ENCODE measurements at regions not wholly inside any gene's neighbourhood (a gene's known extent, or its start where the extent isn't known, plus 50 kb on each side); places are given as distances from the start of the nearest gene placed in this dataset.

DNA sequence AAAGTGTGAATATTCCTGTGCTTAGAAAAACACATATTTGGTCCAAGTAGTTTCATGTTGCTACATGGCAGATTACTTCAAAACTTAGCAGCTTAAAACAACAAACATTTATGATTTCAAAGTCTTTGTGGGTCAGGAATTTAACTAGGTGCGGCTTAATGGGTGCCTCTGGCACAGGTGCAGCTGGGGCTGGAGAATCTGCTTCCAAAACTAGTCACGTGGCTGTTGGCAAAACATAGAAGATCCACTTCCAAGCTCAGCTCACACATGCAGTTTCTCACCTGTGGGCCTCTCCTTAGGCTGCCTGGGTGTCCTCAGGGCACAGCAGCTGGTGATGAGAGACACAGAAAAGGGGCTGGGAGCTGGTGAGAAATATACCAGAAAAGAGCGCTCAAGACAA is 263.4 kb downstream of the TTLL7 start:
- Histone ChIP-seq H3K9ac (ENCODE audit: low read length in 2 of 2) (no peak overlapping the region), H3K4me1 (ENCODE audit: control insufficient read depth, insufficient read depth, low read length) (no peaks in the 10 kb centered on the region), H3K4me3 (ENCODE audit: low read length in 2 of 2) (no peak overlapping the region), H3K36me3 (ENCODE audit: control insufficient read depth in 2 of 2, insufficient read depth in 2 of 2, low read length in 2 of 2) (no peaks in the 10 kb centered on the region), H3K27me3 (ENCODE audit: control insufficient read depth in 1 of 2, insufficient read depth in 2 of 2, low read length in 2 of 2) (no peaks in the 10 kb centered on the region), H3K9me3 (ENCODE audit: control insufficient read depth in 2 of 2, low read length in 2 of 2) (no peaks in the 10 kb centered on the region), H3K27ac (ENCODE audit: low read length) (no peak overlapping the region)

DNA sequence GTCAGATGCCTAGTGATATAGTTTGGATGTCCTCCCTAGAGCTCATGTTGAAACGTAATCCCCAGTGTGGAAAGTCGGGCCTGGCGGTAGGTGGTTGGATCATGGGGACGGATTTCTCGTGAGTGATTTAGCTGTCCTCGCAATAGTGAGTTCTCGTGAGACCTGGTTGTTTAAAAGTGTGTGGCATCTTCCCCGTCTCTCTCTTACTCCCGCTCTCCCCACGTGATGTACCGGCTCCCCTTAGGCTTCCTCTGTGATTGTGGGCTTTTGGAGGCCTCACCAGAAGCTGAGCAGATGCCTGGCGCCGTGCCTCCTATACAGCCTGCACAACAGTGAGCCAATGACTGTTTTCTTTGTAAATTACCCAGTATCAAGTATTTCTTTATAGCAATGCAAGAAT is 264.5 kb downstream of the TTLL7 start:
- no peaks in the 10 kb centered on the region for H3K36me3 ChIP-seq (ENCODE audit: control insufficient read depth in 2 of 2, insufficient read depth in 2 of 2, low read length in 2 of 2)
- H3K9ac ChIP-seq (ENCODE audit: low read length in 2 of 2): no peak overlapping the region
- H3K9me3 ChIP-seq (ENCODE audit: control insufficient read depth in 2 of 2, low read length in 2 of 2): no peaks in the 10 kb centered on the region
- H3K4me1 ChIP-seq (ENCODE audit: control insufficient read depth, insufficient read depth, low read length): no peaks in the 10 kb centered on the region
- no peak overlapping the region for H3K27ac ChIP-seq (ENCODE audit: low read length)
- H3K4me3 ChIP-seq (ENCODE audit: low read length in 2 of 2): no peak overlapping the region
- H3K27me3 ChIP-seq (ENCODE audit: control insufficient read depth in 1 of 2, insufficient read depth in 2 of 2, low read length in 2 of 2): no peaks in the 10 kb centered on the region

DNA sequence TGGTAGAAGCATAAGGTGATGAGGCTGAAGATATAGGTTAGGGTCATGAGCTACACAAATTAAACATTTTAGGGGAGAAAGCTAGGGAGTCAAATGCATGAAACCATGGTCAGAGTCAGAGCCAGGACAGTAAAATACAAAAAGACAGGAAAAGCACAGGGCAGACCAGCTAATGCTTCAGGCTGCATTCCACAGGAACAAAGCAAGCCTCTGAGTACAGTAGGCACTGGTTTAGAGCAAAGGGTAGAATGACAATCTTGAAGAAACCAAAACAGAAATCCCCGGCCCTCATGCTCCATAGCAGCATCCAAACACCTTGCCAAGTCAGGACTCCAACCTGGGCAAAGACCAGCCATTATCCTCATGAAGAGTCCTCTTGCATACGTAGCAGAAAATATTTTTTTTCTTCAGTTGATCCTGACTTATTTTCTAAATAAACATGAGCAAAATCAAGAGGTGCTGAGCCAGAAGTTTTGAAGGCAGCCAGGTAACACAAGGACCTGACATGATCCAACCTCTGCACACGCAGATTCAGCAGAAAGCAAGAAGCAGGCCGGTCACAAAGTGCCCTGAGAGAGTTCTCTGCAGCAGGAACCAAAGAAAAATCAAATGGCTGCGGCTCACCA is 273.1 kb downstream of the TTLL7 start:
- H3K9ac ChIP-seq (ENCODE audit: low read length in 2 of 2): no peak overlapping the region
- H3K4me1 ChIP-seq (ENCODE audit: control insufficient read depth, insufficient read depth, low read length): no peaks in the 10 kb centered on the region
- H3K4me3 ChIP-seq (ENCODE audit: low read length in 2 of 2): no peak overlapping the region
- no peak overlapping the region for H3K27ac ChIP-seq (ENCODE audit: low read length)
- no peaks in the 10 kb centered on the region for H3K27me3 ChIP-seq (ENCODE audit: control insufficient read depth in 1 of 2, insufficient read depth in 2 of 2, low read length in 2 of 2)
- no peaks in the 10 kb centered on the region for H3K36me3 ChIP-seq (ENCODE audit: control insufficient read depth in 2 of 2, insufficient read depth in 2 of 2, low read length in 2 of 2)
- no peaks in the 10 kb centered on the region for H3K9me3 ChIP-seq (ENCODE audit: control insufficient read depth in 2 of 2, low read length in 2 of 2)

DNA sequence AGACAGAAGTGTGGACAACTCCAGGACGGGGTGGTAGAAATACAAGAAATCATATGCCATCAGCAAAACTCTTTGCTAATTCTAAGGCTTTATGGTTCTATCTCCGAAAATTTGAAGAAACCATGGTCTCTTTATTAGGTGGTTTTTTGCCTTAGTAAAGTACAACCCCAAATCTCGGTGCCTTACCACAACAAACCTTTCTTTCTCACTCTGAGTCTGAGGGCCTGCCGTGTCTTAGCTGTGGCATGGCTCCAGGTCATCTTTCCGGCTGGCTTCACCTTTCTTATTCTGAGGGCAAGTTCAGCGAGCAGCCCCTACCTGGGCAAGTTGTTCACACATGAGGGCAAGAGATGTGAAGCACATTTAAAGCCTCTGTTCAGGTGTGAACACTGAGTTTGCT is 280.6 kb downstream of the TTLL7 start:
- no peak overlapping the region for H3K9ac ChIP-seq (ENCODE audit: low read length in 2 of 2)
- H3K9me3 ChIP-seq (ENCODE audit: control insufficient read depth in 2 of 2, low read length in 2 of 2): no peaks in the 10 kb centered on the region
- H3K4me3 ChIP-seq (ENCODE audit: low read length in 2 of 2): no peak overlapping the region

DNA sequence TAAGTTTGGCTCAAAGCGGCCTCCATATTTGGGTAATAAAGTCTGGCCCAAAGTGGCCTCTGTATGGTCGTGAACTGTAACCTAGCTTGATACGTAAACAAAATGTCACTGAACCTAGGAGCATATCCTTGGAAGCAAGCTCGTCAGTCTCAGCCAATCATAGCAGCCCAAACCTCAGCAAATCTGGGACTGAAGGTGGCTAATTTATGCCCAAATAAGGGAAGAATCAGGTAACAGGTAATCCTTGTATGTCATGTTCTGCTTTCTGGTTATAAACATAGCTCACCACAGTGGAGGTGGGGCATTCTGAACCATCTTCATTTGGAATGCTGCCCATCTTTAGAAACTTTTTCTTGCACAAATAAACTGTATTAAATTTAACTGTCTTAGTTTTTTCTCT is 281.1 kb downstream of the TTLL7 start:
- no peaks in the 10 kb centered on the region for H3K36me3 ChIP-seq (ENCODE audit: control insufficient read depth in 2 of 2, insufficient read depth in 2 of 2, low read length in 2 of 2)
- no peak overlapping the region for H3K9ac ChIP-seq (ENCODE audit: low read length in 2 of 2)
- no peaks in the 10 kb centered on the region for H3K9me3 ChIP-seq (ENCODE audit: control insufficient read depth in 2 of 2, low read length in 2 of 2)
- H3K27ac ChIP-seq (ENCODE audit: low read length): no peak overlapping the region
- no peak overlapping the region for H3K4me3 ChIP-seq (ENCODE audit: low read length in 2 of 2)
- no peaks in the 10 kb centered on the region for H3K27me3 ChIP-seq (ENCODE audit: control insufficient read depth in 1 of 2, insufficient read depth in 2 of 2, low read length in 2 of 2)
- H3K4me1 ChIP-seq (ENCODE audit: control insufficient read depth, insufficient read depth, low read length): no peaks in the 10 kb centered on the region

More for the DNA sequence above, 280.6 kb downstream of the TTLL7 start:
- no peaks in the 10 kb centered on the region for H3K36me3 ChIP-seq (ENCODE audit: control insufficient read depth in 2 of 2, insufficient read depth in 2 of 2, low read length in 2 of 2)
- H3K27ac ChIP-seq (ENCODE audit: low read length): no peak overlapping the region
- no peaks in the 10 kb centered on the region for H3K4me1 ChIP-seq (ENCODE audit: control insufficient read depth, insufficient read depth, low read length)
- no peaks in the 10 kb centered on the region for H3K27me3 ChIP-seq (ENCODE audit: control insufficient read depth in 1 of 2, insufficient read depth in 2 of 2, low read length in 2 of 2)

DNA sequence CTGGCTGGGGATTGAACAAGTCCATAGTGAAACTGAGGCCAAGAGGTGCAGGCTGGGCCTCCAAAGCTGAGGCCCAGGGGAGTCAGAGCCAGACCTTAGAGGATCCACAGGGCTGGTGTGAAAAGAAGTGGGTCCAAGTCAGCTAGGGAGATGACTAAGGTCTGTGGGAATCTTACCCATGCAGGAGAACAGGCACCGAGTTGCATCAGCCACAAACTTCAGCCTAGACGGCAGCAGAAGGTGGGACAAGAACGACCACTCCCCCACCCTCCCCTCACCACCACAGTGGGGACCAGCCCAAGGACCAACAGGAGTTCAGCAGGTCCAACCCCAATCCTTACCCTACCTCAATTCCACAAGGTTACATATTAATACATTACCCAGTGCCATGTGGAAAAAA is 282.3 kb downstream of the TTLL7 start:
- Histone ChIP-seq H3K36me3 (ENCODE audit: control insufficient read depth in 2 of 2, insufficient read depth in 2 of 2, low read length in 2 of 2) (no peaks in the 10 kb centered on the region), H3K4me1 (ENCODE audit: control insufficient read depth, insufficient read depth, low read length) (no peaks in the 10 kb centered on the region)

DNA sequence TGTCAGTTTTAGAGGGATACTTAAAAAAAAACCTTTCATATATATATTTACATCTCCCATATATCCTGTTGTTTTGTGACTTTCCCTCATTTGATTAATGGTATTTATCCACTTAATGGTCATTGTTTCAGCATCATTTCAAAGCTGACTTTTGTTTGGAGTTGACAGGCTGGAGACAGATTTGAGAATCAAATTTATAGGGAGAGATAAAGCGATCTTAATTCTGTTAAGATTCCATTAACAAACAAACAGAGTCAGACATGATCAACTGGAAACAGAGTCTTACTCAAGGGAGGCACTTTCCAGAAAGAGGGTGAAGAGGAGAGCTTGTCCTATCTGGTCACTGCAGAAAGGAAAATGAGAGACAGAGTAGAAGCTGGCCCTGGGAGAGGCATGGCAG is 283.4 kb downstream of the TTLL7 start:
- Histone ChIP-seq H3K9me3 (ENCODE audit: control insufficient read depth in 2 of 2, low read length in 2 of 2) (no peaks in the 10 kb centered on the region), H3K9ac (ENCODE audit: low read length in 2 of 2) (no peak overlapping the region), H3K27ac (ENCODE audit: low read length) (no peak overlapping the region), H3K4me1 (ENCODE audit: control insufficient read depth, insufficient read depth, low read length) (no peaks in the 10 kb centered on the region), H3K36me3 (ENCODE audit: control insufficient read depth in 2 of 2, insufficient read depth in 2 of 2, low read length in 2 of 2) (no peaks in the 10 kb centered on the region), H3K4me3 (ENCODE audit: low read length in 2 of 2) (no peak overlapping the region), H3K27me3 (ENCODE audit: control insufficient read depth in 1 of 2, insufficient read depth in 2 of 2, low read length in 2 of 2) (no peaks in the 10 kb centered on the region)

More for the DNA sequence above, 282.3 kb downstream of the TTLL7 start:
- Histone ChIP-seq H3K27ac (ENCODE audit: low read length) (no peak overlapping the region), H3K27me3 (ENCODE audit: control insufficient read depth in 1 of 2, insufficient read depth in 2 of 2, low read length in 2 of 2) (no peaks in the 10 kb centered on the region), H3K9me3 (ENCODE audit: control insufficient read depth in 2 of 2, low read length in 2 of 2) (no peaks in the 10 kb centered on the region), H3K4me3 (ENCODE audit: low read length in 2 of 2) (no peak overlapping the region), H3K9ac (ENCODE audit: low read length in 2 of 2) (no peak overlapping the region)

DNA sequence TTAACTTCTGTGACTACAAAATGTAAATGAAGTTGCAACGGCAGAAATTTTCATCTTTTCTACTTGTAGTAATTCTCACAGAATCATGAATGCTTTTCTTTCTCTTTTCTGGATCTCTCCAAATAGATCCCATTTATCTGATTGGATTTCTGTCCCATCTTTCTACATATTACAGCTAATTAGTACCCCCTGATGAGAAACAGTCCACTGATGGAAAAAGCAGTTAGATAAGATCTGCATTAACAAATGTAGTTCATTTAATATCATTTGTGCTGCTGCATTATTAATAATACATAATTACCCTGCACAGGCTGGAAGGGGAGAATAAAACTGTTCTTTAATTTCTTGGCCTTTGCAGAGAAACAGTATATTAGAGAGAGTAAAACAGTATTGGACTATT is 289.3 kb downstream of the TTLL7 start:
- H3K4me1 ChIP-seq (ENCODE audit: control insufficient read depth, insufficient read depth, low read length): no peaks in the 10 kb centered on the region
- no peak overlapping the region for H3K27ac ChIP-seq (ENCODE audit: low read length)
- no peak overlapping the region for H3K4me3 ChIP-seq (ENCODE audit: low read length in 2 of 2)
- no peaks in the 10 kb centered on the region for H3K27me3 ChIP-seq (ENCODE audit: control insufficient read depth in 1 of 2, insufficient read depth in 2 of 2, low read length in 2 of 2)
- H3K36me3 ChIP-seq (ENCODE audit: control insufficient read depth in 2 of 2, insufficient read depth in 2 of 2, low read length in 2 of 2): no peaks in the 10 kb centered on the region
- no peaks in the 10 kb centered on the region for H3K9me3 ChIP-seq (ENCODE audit: control insufficient read depth in 2 of 2, low read length in 2 of 2)
- H3K9ac ChIP-seq (ENCODE audit: low read length in 2 of 2): no peak overlapping the region

DNA sequence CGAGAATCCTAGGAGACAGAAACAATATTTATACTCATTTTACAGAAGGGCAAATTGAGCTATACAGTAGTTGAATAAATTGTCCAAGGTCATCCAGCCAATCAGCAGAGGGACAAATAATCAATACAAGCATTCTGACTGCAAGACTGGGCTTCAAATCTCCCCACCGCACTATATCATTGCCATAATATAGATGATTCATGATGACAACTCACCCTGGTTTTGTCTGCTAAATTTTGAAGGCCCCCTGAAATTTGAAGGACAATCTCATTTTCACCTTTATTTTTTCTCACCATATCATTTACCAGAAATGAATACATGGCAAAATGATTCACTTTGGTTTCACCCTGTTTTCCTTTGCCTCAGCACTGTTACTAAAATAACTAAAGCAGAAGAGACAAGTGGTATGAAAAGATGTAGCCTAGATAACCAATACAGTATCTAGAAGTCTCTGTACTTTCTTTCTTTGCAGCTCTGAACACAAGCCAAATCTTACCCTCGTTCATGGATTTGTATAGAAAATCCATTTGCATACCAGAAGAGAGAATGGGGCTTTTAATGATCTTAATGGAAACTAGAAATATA is 292.5 kb downstream of the TTLL7 start:
- no peak overlapping the region for H3K9ac ChIP-seq (ENCODE audit: low read length in 2 of 2)
- H3K9me3 ChIP-seq (ENCODE audit: control insufficient read depth in 2 of 2, low read length in 2 of 2): peaks cover 0 to 2% of the 10 kb centered on the region in 2 donors
- H3K4me3 ChIP-seq (ENCODE audit: low read length in 2 of 2): no peak overlapping the region
- H3K36me3 ChIP-seq (ENCODE audit: control insufficient read depth in 2 of 2, insufficient read depth in 2 of 2, low read length in 2 of 2): no peaks in the 10 kb centered on the region
- H3K27me3 ChIP-seq (ENCODE audit: control insufficient read depth in 1 of 2, insufficient read depth in 2 of 2, low read length in 2 of 2): no peaks in the 10 kb centered on the region
- H3K4me1 ChIP-seq (ENCODE audit: control insufficient read depth, insufficient read depth, low read length): no peaks in the 10 kb centered on the region
- H3K27ac ChIP-seq (ENCODE audit: low read length): no peak overlapping the region

DNA sequence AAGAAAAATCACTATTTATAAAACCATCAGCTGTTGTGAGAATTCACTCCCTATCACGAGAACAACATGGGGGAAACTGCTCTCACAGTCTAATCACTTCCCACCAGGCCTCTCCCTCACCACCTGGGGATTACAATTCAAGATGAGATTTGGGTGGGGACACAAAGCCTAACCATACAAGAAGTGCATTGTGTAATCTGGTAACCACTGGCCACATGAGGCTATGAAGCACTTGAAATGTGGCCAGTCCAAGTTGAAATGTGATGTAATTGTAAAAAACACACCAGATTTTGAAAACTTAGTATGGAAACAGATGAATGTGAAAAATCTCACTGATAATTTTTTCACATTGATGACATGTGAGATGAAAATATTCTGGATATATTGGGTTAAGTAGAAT is 293.8 kb downstream of the TTLL7 start:
- no peaks in the 10 kb centered on the region for H3K4me1 ChIP-seq (ENCODE audit: control insufficient read depth, insufficient read depth, low read length)
- no peak overlapping the region for H3K27ac ChIP-seq (ENCODE audit: low read length)
- H3K36me3 ChIP-seq (ENCODE audit: control insufficient read depth in 2 of 2, insufficient read depth in 2 of 2, low read length in 2 of 2): no peaks in the 10 kb centered on the region
- no peak overlapping the region for H3K9ac ChIP-seq (ENCODE audit: low read length in 2 of 2)
- H3K9me3 ChIP-seq (ENCODE audit: control insufficient read depth in 2 of 2, low read length in 2 of 2): peaks cover 0 to 2% of the 10 kb centered on the region in 2 donors
- no peaks in the 10 kb centered on the region for H3K27me3 ChIP-seq (ENCODE audit: control insufficient read depth in 1 of 2, insufficient read depth in 2 of 2, low read length in 2 of 2)
- H3K4me3 ChIP-seq (ENCODE audit: low read length in 2 of 2): no peak overlapping the region

DNA sequence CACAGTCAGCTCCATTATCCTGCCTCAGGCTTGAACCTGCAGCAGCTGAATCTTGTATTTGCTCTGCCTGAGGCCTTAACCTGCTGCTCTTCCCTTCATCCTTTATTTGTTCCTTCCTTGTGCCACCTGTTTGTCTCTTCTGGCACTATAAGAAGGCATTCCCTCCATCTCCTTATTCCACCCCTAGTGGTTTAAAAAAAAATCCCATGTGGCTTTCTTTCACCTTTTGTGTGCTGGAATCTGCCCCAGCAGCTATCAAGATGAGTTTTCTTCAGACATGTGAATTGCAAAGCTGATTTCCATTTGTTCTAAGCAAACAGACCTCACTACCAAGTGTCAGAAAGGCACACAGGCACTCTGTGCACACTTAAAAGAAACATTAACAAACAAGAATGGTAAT is 294.6 kb downstream of the TTLL7 start:
- H3K9me3 ChIP-seq (ENCODE audit: control insufficient read depth in 2 of 2, low read length in 2 of 2): peaks cover 0 to 2% of the 10 kb centered on the region in 2 donors

More for the DNA sequence above, 294.6 kb downstream of the TTLL7 start:
- Histone ChIP-seq H3K36me3 (ENCODE audit: control insufficient read depth in 2 of 2, insufficient read depth in 2 of 2, low read length in 2 of 2) (no peaks in the 10 kb centered on the region), H3K4me3 (ENCODE audit: low read length in 2 of 2) (no peak overlapping the region), H3K27me3 (ENCODE audit: control insufficient read depth in 1 of 2, insufficient read depth in 2 of 2, low read length in 2 of 2) (no peaks in the 10 kb centered on the region), H3K4me1 (ENCODE audit: control insufficient read depth, insufficient read depth, low read length) (no peaks in the 10 kb centered on the region), H3K27ac (ENCODE audit: low read length) (no peak overlapping the region), H3K9ac (ENCODE audit: low read length in 2 of 2) (no peak overlapping the region)

Data from stomach smooth muscle (tissue), 2 donors.